ENCODE measurements at regions not wholly inside any gene's neighbourhood (a gene's known extent, or its start where the extent isn't known, plus 50 kb on each side); places are given as distances from the start of the nearest gene placed in this dataset.

GRCh38 chr20:24737212-24737850, 211.7 kb upstream of the CST7 start:
- DNase-seq (ENCODE audit: low read depth) = no peak
- H3K4me3 ChIP-seq (ENCODE audit: low read depth, low read length) = no peak overlapping the region
- no peak for TF ChIP-seq CTCF (IDR thresholded peaks at IDR 0.05; ENCODE audit: control insufficient read depth, extremely low read depth, insufficient read depth)

- no peak for DNase-seq (ENCODE audit: low read depth)
- TF ChIP-seq CTCF (IDR thresholded peaks at IDR 0.05; ENCODE audit: control insufficient read depth, extremely low read depth, insufficient read depth) = no peak
- H3K4me3 ChIP-seq (ENCODE audit: low read depth, low read length) = no peak overlapping the region
Measured at GRCh38 chr20:24738058-24738775, 210.9 kb upstream of the CST7 start.

- H3K4me3 ChIP-seq (ENCODE audit: low read depth, low read length) = no peak overlapping the region
- TF ChIP-seq CTCF (IDR thresholded peaks at IDR 0.05; ENCODE audit: control insufficient read depth, extremely low read depth, insufficient read depth) = no peak
- no peak for DNase-seq (ENCODE audit: low read depth)
Measured at GRCh38 chr20:24738981-24739633, 210.0 kb upstream of the CST7 start.

- TF ChIP-seq CTCF (IDR thresholded peaks at IDR 0.05; ENCODE audit: control insufficient read depth, extremely low read depth, insufficient read depth) = no peak
- no peak for DNase-seq (ENCODE audit: low read depth)
- H3K4me3 ChIP-seq (ENCODE audit: low read depth, low read length) = no peak overlapping the region
Measured at GRCh38 chr20:24739746-24740145, 209.3 kb upstream of the CST7 start.

GRCh38 chr20:24741493-24742072, 207.5 kb upstream of the CST7 start:
- DNase-seq (ENCODE audit: low read depth) = no peak
- TF ChIP-seq CTCF (IDR thresholded peaks at IDR 0.05; ENCODE audit: control insufficient read depth, extremely low read depth, insufficient read depth) = no peak
- H3K4me3 ChIP-seq (ENCODE audit: low read depth, low read length) = no peak overlapping the region

GRCh38 chr20:24742436-24742835, 206.6 kb upstream of the CST7 start:
- DNase-seq (ENCODE audit: low read depth) = no peak
- no peak overlapping the region for H3K4me3 ChIP-seq (ENCODE audit: low read depth, low read length)
- TF ChIP-seq CTCF (IDR thresholded peaks at IDR 0.05; ENCODE audit: control insufficient read depth, extremely low read depth, insufficient read depth) = no peak
